Thoracic aorta (tissue), 2 donors: ENCODE measurements at regions not wholly inside any gene's neighbourhood (a gene's known extent, or its start where the extent isn't known, plus 50 kb on each side); places are given as distances from the start of the nearest gene placed in this dataset.

Experiments
- ATAC-seq: fragments of 150-250 bp; one replicate; pipeline ENCODE4 v1.8.0; 2017; ENCODE audit warnings: low read depth; ENCODE audit not compliant: insufficient number of reproducible peaks, low FRiP score
- DNase-seq: peaks from one replicate; pipeline ENCODE4 v3.0.0-alpha.2; 2020; ENCODE audit warnings: low spot score
- H3K27ac ChIP-seq, 2 donors: fragments of 200-600 bp; sonication (generic); 1 replicate in 1 of 2; 2 replicates in 1 of 2; pipeline ENCODE4 v1.5.1; 2016; ENCODE audit warnings: mild to moderate bottlenecking in 2 of 2, moderate library complexity in 2 of 2
- H3K27me3 ChIP-seq: fragments of 200-600 bp; sonication (generic); replicated peaks from 2 replicates; pipeline ENCODE4 v1.6.0; 2016; ENCODE audit warnings: mild to moderate bottlenecking; ENCODE audit not compliant: insufficient read depth
- H3K36me3 ChIP-seq: fragments of 200-600 bp; sonication (generic); one replicate; pipeline ENCODE4 v1.5.1; 2016
- H3K4me1 ChIP-seq, 2 donors: fragments of 200-600 bp; sonication (generic); 1 replicate in 1 of 2; 2 replicates in 1 of 2; pipeline versions ENCODE4 v1.5.1 to v1.6.0; 2016; ENCODE audit warnings: low read depth in 2 of 2, mild to moderate bottlenecking in 1 of 2; ENCODE audit not compliant: control insufficient read depth in 1 of 2
- H3K4me3 ChIP-seq: fragments of 200-600 bp; sonication (generic); 2 replicates; pipeline ENCODE4 v1.5.1; 2016; ENCODE audit warnings: mild to moderate bottlenecking
- H3K9me3 ChIP-seq: fragments of 200-600 bp; sonication (generic); 2 replicates; pipeline ENCODE4 v1.5.1; 2016
- CTCF ChIP-seq: fragments of 200-600 bp; sonication (generic); IDR thresholded peaks from one replicate; pipeline ENCODE4 v1.5.1; 2019; ENCODE audit warnings: antibody characterized with exemption

- Histone ChIP-seq H3K36me3 (no peaks in the 10 kb centered on the region), H3K4me3 (no peak overlapping the region), H3K27me3 (no peaks in the 10 kb centered on the region), H3K4me1 (no peaks in the 10 kb centered on the region), H3K9me3 (no peaks in the 10 kb centered on the region), H3K27ac (no peak overlapping the region)
- TF ChIP-seq CTCF = no peak
- ATAC-seq (no peak), DNase-seq (no peak)
Measured at GRCh38 chrX:84611843-84612636, 109.8 kb upstream of the HDX start.

GRCh38 chrX:84634201-84634782 lies 132.0 kb upstream of the HDX start:
- H3K9me3 ChIP-seq = no peaks in the 10 kb centered on the region
- ATAC-seq (no peak), DNase-seq (no peak)
- no peaks in the 10 kb centered on the region for H3K4me1 ChIP-seq
- H3K4me3 ChIP-seq = no peak overlapping the region
- no peak for TF ChIP-seq CTCF
- H3K27ac ChIP-seq = no peak overlapping the region
- no peaks in the 10 kb centered on the region for H3K36me3 ChIP-seq
- no peaks in the 10 kb centered on the region for H3K27me3 ChIP-seq

- DNase-seq = no peak
- Histone ChIP-seq H3K9me3 (no peaks in the 10 kb centered on the region), H3K27ac (no peak overlapping the region), H3K4me1 (no peaks in the 10 kb centered on the region), H3K27me3 (no peaks in the 10 kb centered on the region), H3K4me3 (no peak overlapping the region), H3K36me3 (no peaks in the 10 kb centered on the region)
- no peak for TF ChIP-seq CTCF
- ATAC-seq = no peak
Measured at GRCh38 chrX:84666086-84666485, 163.8 kb upstream of the HDX start.

DNA sequence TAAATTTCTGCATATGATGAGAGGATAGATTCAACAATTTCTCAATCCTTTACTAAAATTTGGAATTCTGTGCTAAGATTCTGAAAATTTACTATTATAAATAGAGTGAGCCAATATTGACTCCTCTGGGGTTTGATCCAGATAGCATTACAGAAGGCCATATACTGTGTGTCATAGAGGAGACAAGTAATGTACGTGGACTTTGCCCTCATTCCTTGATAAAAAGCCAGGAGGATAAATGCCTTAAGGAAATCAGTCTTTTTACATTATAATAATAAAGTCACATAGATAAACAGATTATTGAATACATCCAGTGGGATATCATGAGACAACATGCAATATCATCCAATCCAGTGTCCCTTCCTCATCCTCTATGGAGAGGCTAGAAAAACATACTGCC lies 188.0 kb upstream of the HDX start:
- Histone ChIP-seq H3K27ac (no peak overlapping the region), H3K36me3 (no peaks in the 10 kb centered on the region), H3K4me1 (no peaks in the 10 kb centered on the region), H3K27me3 (no peaks in the 10 kb centered on the region), H3K9me3 (no peaks in the 10 kb centered on the region), H3K4me3 (no peak overlapping the region)
- DNase-seq (no peak), ATAC-seq (no peak)
- no peak for TF ChIP-seq CTCF

- Histone ChIP-seq H3K9me3 (no peaks in the 10 kb centered on the region), H3K4me1 (no peaks in the 10 kb centered on the region), H3K27ac (no peak overlapping the region), H3K4me3 (no peak overlapping the region), H3K27me3 (no peaks in the 10 kb centered on the region), H3K36me3 (no peaks in the 10 kb centered on the region)
- TF ChIP-seq CTCF = no peak
- ATAC-seq (no peak), DNase-seq (no peak)
Measured at GRCh38 chrX:84709987-84710386, 207.7 kb upstream of the HDX start.
